ENCODE measurements at regions not wholly inside any gene's neighbourhood (a gene's known extent, or its start where the extent isn't known, plus 50 kb on each side); places are given as distances from the start of the nearest gene placed in this dataset.

- intact Hi-C loops (cut with DNase I) = no loop called here
- no peak overlapping the region for H3K4me3 ChIP-seq (ENCODE audit: low read length in 3 of 3)
- H3K36me3 ChIP-seq (ENCODE audit: control insufficient read depth in 2 of 3, insufficient read depth in 3 of 3, low read length in 3 of 3) = no peaks in the 10 kb centered on the region
- H3K27me3 ChIP-seq (ENCODE audit: control insufficient read depth, insufficient read depth, low read length) = no peaks in the 10 kb centered on the region
- no peak overlapping the region for H3K9ac ChIP-seq (ENCODE audit: low read length in 3 of 3)
- H3K4me1 ChIP-seq (ENCODE audit: control insufficient read depth in 2 of 3, insufficient read depth in 2 of 3, low read depth in 1 of 3, low read length in 3 of 3) = no peaks in the 10 kb centered on the region
- DNase-seq = no peak
- no peak for TF ChIP-seq CTCF (IDR thresholded peaks at IDR 0.05; ENCODE audit: borderline replicate concordance, extremely low read depth, insufficient read depth)
- FAIRE-seq = no peak
- no peaks in the 10 kb centered on the region for H3K9me3 ChIP-seq (ENCODE audit: control insufficient read depth in 2 of 3, insufficient read depth in 1 of 3, low read length in 3 of 3)
- no peak overlapping the region for H3K27ac ChIP-seq (ENCODE audit: low read depth in 2 of 2, low read length in 2 of 2)
Observed at GRCh38 chr7:46975493-46975892, 606.4 kb downstream of the TNS3 start.

- TF ChIP-seq CTCF (IDR thresholded peaks at IDR 0.05; ENCODE audit: borderline replicate concordance, extremely low read depth, insufficient read depth) = no peak
- intact Hi-C loops (cut with DNase I) = no loop called here
- FAIRE-seq = no peak
Observed at GRCh38 chr7:46972205-46972604, 609.7 kb downstream of the TNS3 start.

GRCh38 chr7:46970476-46970875 is 611.4 kb downstream of the TNS3 start:
- TF ChIP-seq CTCF (IDR thresholded peaks at IDR 0.05; ENCODE audit: borderline replicate concordance, extremely low read depth, insufficient read depth) = no peak
- no peaks in the 10 kb centered on the region for H3K27me3 ChIP-seq (ENCODE audit: control insufficient read depth, insufficient read depth, low read length)
- no peaks in the 10 kb centered on the region for H3K36me3 ChIP-seq (ENCODE audit: control insufficient read depth in 2 of 3, insufficient read depth in 3 of 3, low read length in 3 of 3)
- no peak overlapping the region for H3K9ac ChIP-seq (ENCODE audit: low read length in 3 of 3)
- DNase-seq = no peak
- intact Hi-C loops (cut with DNase I) = no loop called here
- H3K4me3 ChIP-seq (ENCODE audit: low read length in 3 of 3) = no peak overlapping the region
- H3K27ac ChIP-seq (ENCODE audit: low read depth in 2 of 2, low read length in 2 of 2) = no peak overlapping the region
- H3K9me3 ChIP-seq (ENCODE audit: control insufficient read depth in 2 of 3, insufficient read depth in 1 of 3, low read length in 3 of 3) = no peaks in the 10 kb centered on the region
- no peak for FAIRE-seq
- no peaks in the 10 kb centered on the region for H3K4me1 ChIP-seq (ENCODE audit: control insufficient read depth in 2 of 3, insufficient read depth in 2 of 3, low read depth in 1 of 3, low read length in 3 of 3)

More at GRCh38 chr7:46972205-46972604, 609.7 kb downstream of the TNS3 start:
- Histone ChIP-seq H3K36me3 (ENCODE audit: control insufficient read depth in 2 of 3, insufficient read depth in 3 of 3, low read length in 3 of 3) (no peaks in the 10 kb centered on the region), H3K4me3 (ENCODE audit: low read length in 3 of 3) (no peak overlapping the region), H3K27ac (ENCODE audit: low read depth in 2 of 2, low read length in 2 of 2) (no peak overlapping the region), H3K9me3 (ENCODE audit: control insufficient read depth in 2 of 3, insufficient read depth in 1 of 3, low read length in 3 of 3) (no peaks in the 10 kb centered on the region), H3K4me1 (ENCODE audit: control insufficient read depth in 2 of 3, insufficient read depth in 2 of 3, low read depth in 1 of 3, low read length in 3 of 3) (no peaks in the 10 kb centered on the region), H3K27me3 (ENCODE audit: control insufficient read depth, insufficient read depth, low read length) (no peaks in the 10 kb centered on the region), H3K9ac (ENCODE audit: low read length in 3 of 3) (no peak overlapping the region)
- DNase-seq = no peak

GRCh38 chr7:46970131-46970430 is 611.8 kb downstream of the TNS3 start:
- intact Hi-C loops (cut with DNase I) = no loop called here
- no peak overlapping the region for H3K27ac ChIP-seq (ENCODE audit: low read depth in 2 of 2, low read length in 2 of 2)
- H3K27me3 ChIP-seq (ENCODE audit: control insufficient read depth, insufficient read depth, low read length) = no peaks in the 10 kb centered on the region
- FAIRE-seq (no peak), DNase-seq (no peak)
- no peak overlapping the region for H3K4me3 ChIP-seq (ENCODE audit: low read length in 3 of 3)
- H3K36me3 ChIP-seq (ENCODE audit: control insufficient read depth in 2 of 3, insufficient read depth in 3 of 3, low read length in 3 of 3) = no peaks in the 10 kb centered on the region
- H3K9me3 ChIP-seq (ENCODE audit: control insufficient read depth in 2 of 3, insufficient read depth in 1 of 3, low read length in 3 of 3) = no peaks in the 10 kb centered on the region
- no peak for TF ChIP-seq CTCF (IDR thresholded peaks at IDR 0.05; ENCODE audit: borderline replicate concordance, extremely low read depth, insufficient read depth)
- H3K9ac ChIP-seq (ENCODE audit: low read length in 3 of 3) = no peak overlapping the region
- no peaks in the 10 kb centered on the region for H3K4me1 ChIP-seq (ENCODE audit: control insufficient read depth in 2 of 3, insufficient read depth in 2 of 3, low read depth in 1 of 3, low read length in 3 of 3)
